HEK293 (cell line): ENCODE measurements at regions not wholly inside any gene's neighbourhood (a gene's known extent, or its start where the extent isn't known, plus 50 kb on each side); places are given as distances from the start of the nearest gene placed in this dataset.

Experiments used
- CTCF ChIA-PET: fragments of 350-600 bp; formaldehyde crosslinking; extraction: SDS; loops from one replicate; lab custom pipeline; 2021; ENCODE audit warnings: antibody characterized with exemption; lab: Yijun Ruan, JAX
- POLR2A ChIA-PET: fragments of 300-600 bp; formaldehyde crosslinking; extraction: SDS; loops from one replicate; lab custom pipeline; 2020; ENCODE audit warnings: antibody characterized with exemption, inconsistent platforms; lab: Yijun Ruan, JAX
- H3K27ac ChIP-seq: fragments of 200-500 bp; sonication (Bioruptor generic); 2 replicates; pipeline ENCODE4 v1.5.1; 2014; ENCODE audit warnings: low read depth, low read length, control low read depth, inconsistent platforms; ENCODE audit errors: extremely low read depth
- H3K36me3 ChIP-seq, 2 experiments: fragments of 200-500 bp in 1 of 2; sonication (Bioruptor generic) in 1 of 2; 1 replicate in 1 of 2; 2 replicates in 1 of 2; pipeline ENCODE4 v1.5.1; 2014 to 2017; ENCODE audit warnings: inconsistent platforms in 2 of 2, low read length in 2 of 2; ENCODE audit not compliant: control insufficient read depth in 2 of 2, insufficient read depth in 1 of 2
- H3K4me1 ChIP-seq: fragments of 200-500 bp; sonication (Bioruptor generic); 2 replicates; pipeline ENCODE4 v1.5.1; 2014; ENCODE audit warnings: mild to moderate bottlenecking, low read length, inconsistent platforms; ENCODE audit not compliant: control insufficient read depth, insufficient read depth
- H3K4me3 ChIP-seq: 2 replicates; pipeline ENCODE4 v1.5.1; 2011; ENCODE audit warnings: low read depth, mild to moderate bottlenecking, control low read depth, low read length, moderate library complexity
- H3K9me3 ChIP-seq: fragments of 200-500 bp; sonication (Bioruptor generic); 2 replicates; pipeline ENCODE4 v1.5.1; 2014; ENCODE audit warnings: low read depth, low read length, inconsistent platforms; ENCODE audit not compliant: control insufficient read depth, insufficient read depth
- EGR2 ChIP-seq: fragments of 450-650 bp; formaldehyde crosslinking; IDR thresholded peaks from 2 replicates; pipeline ENCODE4 v1.5.1; 2016; ENCODE audit warnings: low read depth, missing biosample characterization, missing genetic modification characterization
- ZNF114 ChIP-seq: fragments of 450-650 bp; formaldehyde crosslinking; IDR thresholded peaks from 2 replicates; pipeline ENCODE4 v1.5.0; 2017; ENCODE audit warnings: missing biosample characterization, missing genetic modification characterization
- ZNF24 ChIP-seq: fragments of 450-650 bp; formaldehyde crosslinking; IDR thresholded peaks from 2 replicates; pipeline ENCODE4 v1.5.1; 2016; ENCODE audit warnings: missing biosample characterization, missing genetic modification characterization
- ZNF354C ChIP-seq: fragments of 450-650 bp; formaldehyde crosslinking; IDR thresholded peaks from 2 replicates; pipeline ENCODE4 v1.5.1; 2016; ENCODE audit warnings: missing biosample characterization, missing genetic modification characterization, low read depth, borderline replicate concordance
- ZNF510 ChIP-seq: fragments of 450-650 bp; formaldehyde crosslinking; IDR thresholded peaks from 2 replicates; pipeline ENCODE4 v1.5.1; 2018; ENCODE audit warnings: mild to moderate bottlenecking, missing genetic modification characterization, missing biosample characterization; ENCODE audit not compliant: insufficient replicate concordance
- ZNF624 ChIP-seq: fragments of 450-650 bp; formaldehyde crosslinking; IDR thresholded peaks from 2 replicates; pipeline ENCODE4 v1.5.1; 2017; ENCODE audit warnings: missing biosample characterization, missing genetic modification characterization
- ZSCAN16 ChIP-seq: fragments of 450-650 bp; formaldehyde crosslinking; IDR thresholded peaks from 2 replicates; pipeline ENCODE4 v1.5.1; 2016; ENCODE audit warnings: missing biosample characterization, missing genetic modification characterization
- ZXDB ChIP-seq: fragments of 450-650 bp; formaldehyde crosslinking; IDR thresholded peaks from 2 replicates; pipeline ENCODE4 v1.5.1; 2016; ENCODE audit warnings: missing biosample characterization, missing genetic modification characterization
- TF ChIP-seq, protein P1 (sequence below): fragments of 450-650 bp; formaldehyde crosslinking; IDR thresholded peaks from 2 replicates; pipeline ENCODE4 v1.5.1; 2016; ENCODE audit warnings: missing biosample characterization, missing genetic modification characterization
- TF ChIP-seq, protein P2 (sequence below): fragments of 450-650 bp; formaldehyde crosslinking; IDR thresholded peaks from 2 replicates; pipeline ENCODE4 v1.5.1; 2016; ENCODE audit warnings: missing biosample characterization, missing genetic modification characterization, low read depth
- TF ChIP-seq, protein P3 (sequence below): fragments of 450-650 bp; formaldehyde crosslinking; IDR thresholded peaks from 2 replicates; pipeline ENCODE4 v1.5.1; 2017; ENCODE audit warnings: missing biosample characterization, missing genetic modification characterization
- TF ChIP-seq, protein P4 (sequence below): fragments of 450-650 bp; formaldehyde crosslinking; IDR thresholded peaks from 2 replicates; pipeline ENCODE4 v1.5.1; 2016; ENCODE audit warnings: missing biosample characterization, missing genetic modification characterization, borderline replicate concordance
- TF ChIP-seq, protein P5 (sequence below): fragments of 450-650 bp; formaldehyde crosslinking; IDR thresholded peaks from 2 replicates; pipeline ENCODE4 v1.5.1; 2016; ENCODE audit warnings: missing biosample characterization, missing genetic modification characterization
- TF ChIP-seq, protein P6 (sequence below): fragments of 450-650 bp; formaldehyde crosslinking; IDR thresholded peaks from 2 replicates; pipeline ENCODE4 v1.5.1; 2017; ENCODE audit warnings: missing biosample characterization, missing genetic modification characterization

DNA sequence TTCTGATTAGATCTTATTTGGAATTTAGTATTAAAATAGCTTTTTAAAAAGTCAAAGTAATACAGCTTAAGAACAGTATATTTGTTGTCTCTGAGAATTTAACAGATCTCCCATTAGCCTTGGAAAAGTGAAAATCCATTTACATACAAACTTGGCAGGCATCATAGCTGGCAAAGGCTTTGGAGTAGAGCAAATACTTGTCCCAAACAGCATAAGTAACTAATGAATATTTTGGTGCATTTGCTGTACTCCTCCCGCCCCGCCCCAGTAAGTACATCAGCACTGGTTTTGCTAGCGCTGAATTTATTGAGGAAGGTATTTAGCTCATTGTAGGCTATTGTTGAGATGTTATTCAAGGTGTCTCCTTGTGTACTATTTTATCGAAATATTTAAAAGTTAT lies 417.7 kb upstream of the KAZN start:
- Histone ChIP-seq H3K27ac (no peak overlapping the region), H3K9me3 (no peaks in the 10 kb centered on the region), H3K4me3 (no peak overlapping the region), H3K4me1 (no peaks in the 10 kb centered on the region), H3K36me3 (no peaks in the 10 kb centered on the region)
- ChIA-PET CTCF (interaction anchor here (0.6 to 1.1 kb wide), 2 partner anchors 606 to 847 kb away, joined by 3 read pairs; no protein-coding TSS in a partner anchor), POLR2A (no interaction called here)
- TF ChIP-seq, protein P1, sequence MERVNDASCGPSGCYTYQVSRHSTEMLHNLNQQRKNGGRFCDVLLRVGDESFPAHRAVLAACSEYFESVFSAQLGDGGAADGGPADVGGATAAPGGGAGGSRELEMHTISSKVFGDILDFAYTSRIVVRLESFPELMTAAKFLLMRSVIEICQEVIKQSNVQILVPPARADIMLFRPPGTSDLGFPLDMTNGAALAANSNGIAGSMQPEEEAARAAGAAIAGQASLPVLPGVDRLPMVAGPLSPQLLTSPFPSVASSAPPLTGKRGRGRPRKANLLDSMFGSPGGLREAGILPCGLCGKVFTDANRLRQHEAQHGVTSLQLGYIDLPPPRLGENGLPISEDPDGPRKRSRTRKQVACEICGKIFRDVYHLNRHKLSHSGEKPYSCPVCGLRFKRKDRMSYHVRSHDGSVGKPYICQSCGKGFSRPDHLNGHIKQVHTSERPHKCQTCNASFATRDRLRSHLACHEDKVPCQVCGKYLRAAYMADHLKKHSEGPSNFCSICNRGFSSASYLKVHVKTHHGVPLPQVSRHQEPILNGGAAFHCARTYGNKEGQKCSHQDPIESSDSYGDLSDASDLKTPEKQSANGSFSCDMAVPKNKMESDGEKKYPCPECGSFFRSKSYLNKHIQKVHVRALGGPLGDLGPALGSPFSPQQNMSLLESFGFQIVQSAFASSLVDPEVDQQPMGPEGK: no peak
- TF ChIP-seq EGR2 (no peak), ZNF510 (tag by site-specific recombination) (no peak), ZNF24 (tag by site-specific recombination) (no peak), ZNF624 (tag by site-specific recombination) (no peak), ZXDB (no peak), ZNF354C (tag by site-specific recombination) (no peak), ZNF114 (tag by site-specific recombination) (no peak)
- TF ChIP-seq, protein P2, sequence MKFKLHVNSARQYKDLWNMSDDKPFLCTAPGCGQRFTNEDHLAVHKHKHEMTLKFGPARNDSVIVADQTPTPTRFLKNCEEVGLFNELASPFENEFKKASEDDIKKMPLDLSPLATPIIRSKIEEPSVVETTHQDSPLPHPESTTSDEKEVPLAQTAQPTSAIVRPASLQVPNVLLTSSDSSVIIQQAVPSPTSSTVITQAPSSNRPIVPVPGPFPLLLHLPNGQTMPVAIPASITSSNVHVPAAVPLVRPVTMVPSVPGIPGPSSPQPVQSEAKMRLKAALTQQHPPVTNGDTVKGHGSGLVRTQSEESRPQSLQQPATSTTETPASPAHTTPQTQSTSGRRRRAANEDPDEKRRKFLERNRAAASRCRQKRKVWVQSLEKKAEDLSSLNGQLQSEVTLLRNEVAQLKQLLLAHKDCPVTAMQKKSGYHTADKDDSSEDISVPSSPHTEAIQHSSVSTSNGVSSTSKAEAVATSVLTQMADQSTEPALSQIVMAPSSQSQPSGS (tag by site-specific recombination): no peak
- TF ChIP-seq, protein P3, sequence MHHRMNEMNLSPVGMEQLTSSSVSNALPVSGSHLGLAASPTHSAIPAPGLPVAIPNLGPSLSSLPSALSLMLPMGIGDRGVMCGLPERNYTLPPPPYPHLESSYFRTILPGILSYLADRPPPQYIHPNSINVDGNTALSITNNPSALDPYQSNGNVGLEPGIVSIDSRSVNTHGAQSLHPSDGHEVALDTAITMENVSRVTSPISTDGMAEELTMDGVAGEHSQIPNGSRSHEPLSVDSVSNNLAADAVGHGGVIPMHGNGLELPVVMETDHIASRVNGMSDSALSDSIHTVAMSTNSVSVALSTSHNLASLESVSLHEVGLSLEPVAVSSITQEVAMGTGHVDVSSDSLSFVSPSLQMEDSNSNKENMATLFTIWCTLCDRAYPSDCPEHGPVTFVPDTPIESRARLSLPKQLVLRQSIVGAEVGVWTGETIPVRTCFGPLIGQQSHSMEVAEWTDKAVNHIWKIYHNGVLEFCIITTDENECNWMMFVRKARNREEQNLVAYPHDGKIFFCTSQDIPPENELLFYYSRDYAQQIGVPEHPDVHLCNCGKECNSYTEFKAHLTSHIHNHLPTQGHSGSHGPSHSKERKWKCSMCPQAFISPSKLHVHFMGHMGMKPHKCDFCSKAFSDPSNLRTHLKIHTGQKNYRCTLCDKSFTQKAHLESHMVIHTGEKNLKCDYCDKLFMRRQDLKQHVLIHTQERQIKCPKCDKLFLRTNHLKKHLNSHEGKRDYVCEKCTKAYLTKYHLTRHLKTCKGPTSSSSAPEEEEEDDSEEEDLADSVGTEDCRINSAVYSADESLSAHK (tag by site-specific recombination): no peak
- TF ChIP-seq, protein P4, sequence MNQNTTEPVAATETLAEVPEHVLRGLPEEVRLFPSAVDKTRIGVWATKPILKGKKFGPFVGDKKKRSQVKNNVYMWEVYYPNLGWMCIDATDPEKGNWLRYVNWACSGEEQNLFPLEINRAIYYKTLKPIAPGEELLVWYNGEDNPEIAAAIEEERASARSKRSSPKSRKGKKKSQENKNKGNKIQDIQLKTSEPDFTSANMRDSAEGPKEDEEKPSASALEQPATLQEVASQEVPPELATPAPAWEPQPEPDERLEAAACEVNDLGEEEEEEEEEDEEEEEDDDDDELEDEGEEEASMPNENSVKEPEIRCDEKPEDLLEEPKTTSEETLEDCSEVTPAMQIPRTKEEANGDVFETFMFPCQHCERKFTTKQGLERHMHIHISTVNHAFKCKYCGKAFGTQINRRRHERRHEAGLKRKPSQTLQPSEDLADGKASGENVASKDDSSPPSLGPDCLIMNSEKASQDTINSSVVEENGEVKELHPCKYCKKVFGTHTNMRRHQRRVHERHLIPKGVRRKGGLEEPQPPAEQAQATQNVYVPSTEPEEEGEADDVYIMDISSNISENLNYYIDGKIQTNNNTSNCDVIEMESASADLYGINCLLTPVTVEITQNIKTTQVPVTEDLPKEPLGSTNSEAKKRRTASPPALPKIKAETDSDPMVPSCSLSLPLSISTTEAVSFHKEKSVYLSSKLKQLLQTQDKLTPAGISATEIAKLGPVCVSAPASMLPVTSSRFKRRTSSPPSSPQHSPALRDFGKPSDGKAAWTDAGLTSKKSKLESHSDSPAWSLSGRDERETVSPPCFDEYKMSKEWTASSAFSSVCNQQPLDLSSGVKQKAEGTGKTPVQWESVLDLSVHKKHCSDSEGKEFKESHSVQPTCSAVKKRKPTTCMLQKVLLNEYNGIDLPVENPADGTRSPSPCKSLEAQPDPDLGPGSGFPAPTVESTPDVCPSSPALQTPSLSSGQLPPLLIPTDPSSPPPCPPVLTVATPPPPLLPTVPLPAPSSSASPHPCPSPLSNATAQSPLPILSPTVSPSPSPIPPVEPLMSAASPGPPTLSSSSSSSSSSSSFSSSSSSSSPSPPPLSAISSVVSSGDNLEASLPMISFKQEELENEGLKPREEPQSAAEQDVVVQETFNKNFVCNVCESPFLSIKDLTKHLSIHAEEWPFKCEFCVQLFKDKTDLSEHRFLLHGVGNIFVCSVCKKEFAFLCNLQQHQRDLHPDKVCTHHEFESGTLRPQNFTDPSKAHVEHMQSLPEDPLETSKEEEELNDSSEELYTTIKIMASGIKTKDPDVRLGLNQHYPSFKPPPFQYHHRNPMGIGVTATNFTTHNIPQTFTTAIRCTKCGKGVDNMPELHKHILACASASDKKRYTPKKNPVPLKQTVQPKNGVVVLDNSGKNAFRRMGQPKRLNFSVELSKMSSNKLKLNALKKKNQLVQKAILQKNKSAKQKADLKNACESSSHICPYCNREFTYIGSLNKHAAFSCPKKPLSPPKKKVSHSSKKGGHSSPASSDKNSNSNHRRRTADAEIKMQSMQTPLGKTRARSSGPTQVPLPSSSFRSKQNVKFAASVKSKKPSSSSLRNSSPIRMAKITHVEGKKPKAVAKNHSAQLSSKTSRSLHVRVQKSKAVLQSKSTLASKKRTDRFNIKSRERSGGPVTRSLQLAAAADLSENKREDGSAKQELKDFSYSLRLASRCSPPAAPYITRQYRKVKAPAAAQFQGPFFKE: no peak

DNA sequence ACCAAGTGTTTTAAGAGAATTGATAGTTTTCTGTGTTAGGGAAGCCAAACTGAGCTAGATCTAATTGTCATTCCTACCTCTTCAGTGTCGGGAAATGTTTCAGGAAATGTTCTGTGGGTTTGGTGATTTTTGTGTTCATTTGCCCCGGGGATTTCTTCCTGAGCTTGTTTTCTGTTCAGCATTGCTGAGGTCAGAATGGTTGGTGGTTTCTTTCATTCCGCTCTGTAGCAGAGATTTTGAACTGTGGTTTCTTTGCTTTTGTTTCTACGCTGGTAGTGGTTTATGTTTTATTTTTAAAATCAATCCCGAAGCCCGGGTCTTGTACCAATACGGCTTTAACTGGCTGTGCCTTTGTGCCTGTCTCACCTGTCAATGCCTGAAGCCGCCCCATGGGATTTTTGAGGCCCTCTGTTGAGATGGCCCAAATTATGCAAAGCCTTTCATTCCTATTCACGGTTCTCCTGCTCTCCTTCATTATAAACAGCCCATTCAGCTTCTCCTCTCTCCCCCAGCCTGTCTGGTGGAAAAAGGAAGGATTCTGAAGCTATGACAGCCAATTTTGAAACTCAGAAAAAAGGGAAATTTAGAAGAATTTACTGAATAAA lies 417.2 kb upstream of the KAZN start:
- no peaks in the 10 kb centered on the region for H3K4me1 ChIP-seq
- ChIA-PET CTCF (interaction anchor here (1.1 kb wide), 1 partner anchor 606 kb away, joined by 3 read pairs; no protein-coding TSS in a partner anchor), POLR2A (no interaction called here)
- TF ChIP-seq, protein P5, sequence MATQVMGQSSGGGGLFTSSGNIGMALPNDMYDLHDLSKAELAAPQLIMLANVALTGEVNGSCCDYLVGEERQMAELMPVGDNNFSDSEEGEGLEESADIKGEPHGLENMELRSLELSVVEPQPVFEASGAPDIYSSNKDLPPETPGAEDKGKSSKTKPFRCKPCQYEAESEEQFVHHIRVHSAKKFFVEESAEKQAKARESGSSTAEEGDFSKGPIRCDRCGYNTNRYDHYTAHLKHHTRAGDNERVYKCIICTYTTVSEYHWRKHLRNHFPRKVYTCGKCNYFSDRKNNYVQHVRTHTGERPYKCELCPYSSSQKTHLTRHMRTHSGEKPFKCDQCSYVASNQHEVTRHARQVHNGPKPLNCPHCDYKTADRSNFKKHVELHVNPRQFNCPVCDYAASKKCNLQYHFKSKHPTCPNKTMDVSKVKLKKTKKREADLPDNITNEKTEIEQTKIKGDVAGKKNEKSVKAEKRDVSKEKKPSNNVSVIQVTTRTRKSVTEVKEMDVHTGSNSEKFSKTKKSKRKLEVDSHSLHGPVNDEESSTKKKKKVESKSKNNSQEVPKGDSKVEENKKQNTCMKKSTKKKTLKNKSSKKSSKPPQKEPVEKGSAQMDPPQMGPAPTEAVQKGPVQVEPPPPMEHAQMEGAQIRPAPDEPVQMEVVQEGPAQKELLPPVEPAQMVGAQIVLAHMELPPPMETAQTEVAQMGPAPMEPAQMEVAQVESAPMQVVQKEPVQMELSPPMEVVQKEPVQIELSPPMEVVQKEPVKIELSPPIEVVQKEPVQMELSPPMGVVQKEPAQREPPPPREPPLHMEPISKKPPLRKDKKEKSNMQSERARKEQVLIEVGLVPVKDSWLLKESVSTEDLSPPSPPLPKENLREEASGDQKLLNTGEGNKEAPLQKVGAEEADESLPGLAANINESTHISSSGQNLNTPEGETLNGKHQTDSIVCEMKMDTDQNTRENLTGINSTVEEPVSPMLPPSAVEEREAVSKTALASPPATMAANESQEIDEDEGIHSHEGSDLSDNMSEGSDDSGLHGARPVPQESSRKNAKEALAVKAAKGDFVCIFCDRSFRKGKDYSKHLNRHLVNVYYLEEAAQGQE (tag by site-specific recombination): no peak
- TF ChIP-seq, protein P6, sequence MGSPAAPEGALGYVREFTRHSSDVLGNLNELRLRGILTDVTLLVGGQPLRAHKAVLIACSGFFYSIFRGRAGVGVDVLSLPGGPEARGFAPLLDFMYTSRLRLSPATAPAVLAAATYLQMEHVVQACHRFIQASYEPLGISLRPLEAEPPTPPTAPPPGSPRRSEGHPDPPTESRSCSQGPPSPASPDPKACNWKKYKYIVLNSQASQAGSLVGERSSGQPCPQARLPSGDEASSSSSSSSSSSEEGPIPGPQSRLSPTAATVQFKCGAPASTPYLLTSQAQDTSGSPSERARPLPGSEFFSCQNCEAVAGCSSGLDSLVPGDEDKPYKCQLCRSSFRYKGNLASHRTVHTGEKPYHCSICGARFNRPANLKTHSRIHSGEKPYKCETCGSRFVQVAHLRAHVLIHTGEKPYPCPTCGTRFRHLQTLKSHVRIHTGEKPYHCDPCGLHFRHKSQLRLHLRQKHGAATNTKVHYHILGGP (tag by site-specific recombination): no peak
- no peak for TF ChIP-seq ZSCAN16 (tag by site-specific recombination)

More for the DNA sequence above, 417.2 kb upstream of the KAZN start:
- Histone ChIP-seq H3K27ac (no peak overlapping the region), H3K4me3 (no peak overlapping the region), H3K9me3 (no peaks in the 10 kb centered on the region), H3K36me3 (no peaks in the 10 kb centered on the region)
